Limb (tissue), 2 donors: ENCODE measurements at regions not wholly inside any gene's neighbourhood (a gene's known extent, or its start where the extent isn't known, plus 50 kb on each side); places are given as distances from the start of the nearest gene placed in this dataset.

Experiments used
- DNase-seq, 2 donors: peaks; one replicate each; pipeline ENCODE4 v3.0.0-alpha.2; 2016; ENCODE audit errors: extremely low spot score in 2 of 2

DNA sequence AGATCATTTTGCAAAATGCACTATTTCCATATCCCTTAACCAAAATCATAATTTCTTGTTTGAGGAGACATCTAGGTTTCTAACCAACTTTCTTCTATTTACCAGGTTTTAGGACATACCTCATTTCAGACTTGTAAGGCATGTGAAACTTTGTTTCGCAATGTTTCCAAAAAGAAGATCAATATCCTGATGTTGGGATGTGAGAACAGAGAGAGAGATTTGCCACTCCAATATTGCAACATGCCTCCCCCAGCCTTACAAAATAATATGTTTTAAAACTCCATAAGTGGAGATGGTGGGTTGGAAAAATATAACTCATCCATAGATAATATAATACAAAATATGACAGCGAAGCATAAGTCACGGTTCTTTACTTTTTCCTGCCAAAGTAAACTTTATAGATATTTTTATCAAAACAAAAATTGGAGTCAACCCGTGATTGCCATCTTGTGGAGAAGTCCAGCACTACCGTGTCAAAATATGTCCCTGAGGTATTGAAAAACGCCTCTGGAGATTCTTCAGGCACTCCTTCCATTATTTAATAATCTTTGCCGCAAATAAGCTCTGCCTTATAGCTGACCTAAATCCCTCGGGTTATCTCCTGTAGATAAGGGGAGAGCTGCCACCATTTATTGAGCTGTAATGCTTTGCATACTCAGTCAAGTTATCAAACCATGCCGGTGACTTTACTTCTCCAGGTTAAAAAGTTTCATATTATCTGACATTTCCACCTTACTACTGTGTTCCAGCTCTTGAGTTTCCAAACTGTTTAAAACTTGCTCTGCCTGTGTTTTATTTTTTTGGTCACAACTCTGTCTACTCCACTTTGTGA is 534.2 kb downstream of the HACE1 start:
- peak in 1 of 2 donors; percentile 25 for DNase-seq

DNA sequence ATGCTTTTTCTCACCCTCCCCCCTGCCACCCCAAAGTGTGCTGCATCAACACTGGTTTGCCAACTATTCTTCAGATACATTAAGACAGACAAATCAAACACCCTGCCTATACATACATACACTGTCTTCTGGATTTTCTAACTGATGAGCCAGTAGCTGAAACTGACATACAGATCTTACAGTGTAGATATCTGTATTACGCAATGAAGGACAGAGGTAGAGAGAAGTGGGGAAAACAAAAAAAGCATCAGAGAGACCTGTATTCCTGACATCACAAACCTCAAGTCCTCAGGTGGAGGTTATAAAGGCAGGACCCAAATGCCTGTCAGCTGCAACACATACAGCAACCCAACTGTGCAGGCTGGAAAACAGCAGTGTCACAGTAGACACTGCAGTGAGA is 535.4 kb downstream of the HACE1 start:
- DNase-seq: no peak

DNA sequence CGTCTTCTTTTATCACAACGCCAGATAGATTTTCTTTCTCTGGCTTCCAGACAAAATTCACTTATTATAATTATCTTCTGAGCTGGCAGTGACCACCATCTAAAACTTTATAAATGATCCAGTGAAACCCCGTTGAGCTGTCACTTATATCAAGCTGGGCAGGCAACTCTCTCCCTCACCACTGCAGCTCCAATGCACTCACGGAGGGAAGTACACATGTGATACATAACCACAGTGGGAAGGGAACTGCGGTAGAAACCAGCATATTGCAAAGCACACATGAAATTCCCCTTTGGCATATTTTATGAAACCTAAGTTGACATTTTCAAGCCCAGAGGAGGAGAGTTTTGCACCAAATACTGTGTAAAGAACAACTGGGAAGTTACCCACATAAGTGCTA is 536.9 kb downstream of the HACE1 start:
- DNase-seq: no peak

GRCh38 chr6:104321301-104321700 is 538.4 kb downstream of the HACE1 start:
- DNase-seq: no peak

GRCh38 chr6:104320896-104321295 is 538.8 kb downstream of the HACE1 start:
- no peak for DNase-seq

DNA sequence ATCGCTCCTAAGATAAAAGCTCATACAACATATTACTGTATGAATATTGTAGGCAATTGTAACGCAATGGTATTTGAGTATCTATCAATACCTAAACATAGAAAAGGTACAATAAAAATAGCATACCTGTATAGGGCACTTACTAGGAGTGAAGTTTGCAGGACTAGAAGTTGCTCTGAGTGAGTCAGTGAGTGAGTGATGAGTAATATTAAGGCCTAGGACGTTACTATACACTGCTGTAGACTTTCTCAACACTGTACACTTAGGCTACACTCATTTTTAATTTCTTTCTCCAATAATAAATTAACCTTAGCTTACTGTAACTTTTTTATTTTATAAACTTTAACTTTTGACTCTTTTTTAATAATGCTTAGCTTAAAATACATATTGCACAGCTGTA is 546.9 kb downstream of the HACE1 start:
- no peak for DNase-seq

DNA sequence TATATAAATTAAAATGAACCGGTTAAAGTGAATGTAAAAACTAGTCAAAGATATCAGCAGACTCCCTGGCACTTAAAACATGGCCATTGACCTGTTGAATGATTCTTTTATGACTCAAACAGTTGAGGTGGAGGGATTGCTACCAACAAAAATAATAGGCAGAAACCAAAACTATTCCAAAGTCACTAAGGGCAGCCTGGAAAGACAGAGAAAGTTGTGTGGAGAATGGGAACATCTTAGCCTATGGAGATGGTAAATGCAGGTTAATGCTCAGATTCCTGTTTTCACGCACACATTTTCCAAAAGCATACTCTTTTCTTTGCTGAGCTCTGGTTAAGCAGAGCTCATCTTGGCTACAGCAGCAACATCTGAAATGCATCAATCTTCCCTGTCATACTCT is 553.5 kb downstream of the HACE1 start:
- no peak for DNase-seq

DNA sequence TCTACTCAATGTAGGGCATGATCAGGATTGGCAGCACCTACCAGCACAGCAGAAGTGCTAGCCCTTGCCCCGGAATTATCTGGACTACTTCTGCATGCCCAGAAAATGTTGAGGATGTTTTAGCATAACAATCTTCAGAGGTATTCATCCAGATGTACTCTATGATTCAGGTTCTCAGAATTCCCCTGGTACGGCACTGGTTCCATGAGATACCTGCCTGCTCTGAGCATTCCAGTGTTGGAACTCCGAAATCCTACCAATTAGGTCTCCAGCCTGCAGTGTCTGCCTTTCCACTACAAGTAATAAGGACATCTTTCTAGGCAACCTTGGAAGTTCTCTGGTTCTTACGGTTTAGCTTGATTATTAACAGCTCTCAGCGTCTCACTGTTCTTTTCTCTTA is 554.5 kb downstream of the HACE1 start:
- DNase-seq: no peak

DNA sequence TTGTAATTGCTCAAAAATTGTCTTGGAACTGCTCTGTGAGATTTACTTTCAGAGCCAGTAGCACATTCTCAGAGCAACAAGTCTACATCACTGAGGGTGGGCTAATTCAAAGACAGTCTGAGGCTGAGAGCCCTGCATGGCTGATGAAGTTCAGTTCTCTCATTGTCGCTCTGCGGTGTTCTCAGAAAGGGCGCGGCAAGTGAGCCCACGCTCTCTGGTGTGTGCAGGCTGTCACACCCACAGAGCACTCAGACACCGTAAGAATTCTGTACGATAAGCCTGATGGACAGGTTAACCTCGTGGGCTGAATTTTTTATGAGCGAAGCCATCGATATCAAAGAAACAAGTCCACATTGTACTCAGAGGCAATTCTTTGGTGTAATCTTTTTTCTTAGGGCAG is 557.8 kb downstream of the HACE1 start:
- DNase-seq: no peak

DNA sequence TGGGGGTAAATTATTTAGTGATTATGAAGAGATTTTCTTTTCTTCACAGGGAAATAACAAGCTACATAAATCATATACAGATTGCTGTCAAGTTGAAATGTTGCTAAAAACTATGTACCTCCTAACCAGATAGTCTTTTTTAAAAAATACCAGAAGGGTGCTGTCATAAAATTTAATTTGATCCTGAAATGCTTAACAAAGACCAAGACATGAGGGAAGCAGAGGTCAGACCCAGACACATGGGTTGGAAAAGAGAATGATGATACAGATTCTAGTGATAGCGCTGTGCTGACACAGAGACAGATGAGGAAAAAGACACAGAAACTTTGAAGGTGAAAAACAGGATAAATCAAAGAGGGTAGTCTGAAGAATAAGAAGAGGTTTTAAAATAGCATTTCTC is 573.1 kb downstream of the HACE1 start:
- no peak for DNase-seq

- DNase-seq: no peak
Observed at GRCh38 chr6:104284872-104285271, 574.8 kb downstream of the HACE1 start.

GRCh38 chr6:104282581-104282980 is 577.1 kb downstream of the HACE1 start:
- DNase-seq: no peak

DNA sequence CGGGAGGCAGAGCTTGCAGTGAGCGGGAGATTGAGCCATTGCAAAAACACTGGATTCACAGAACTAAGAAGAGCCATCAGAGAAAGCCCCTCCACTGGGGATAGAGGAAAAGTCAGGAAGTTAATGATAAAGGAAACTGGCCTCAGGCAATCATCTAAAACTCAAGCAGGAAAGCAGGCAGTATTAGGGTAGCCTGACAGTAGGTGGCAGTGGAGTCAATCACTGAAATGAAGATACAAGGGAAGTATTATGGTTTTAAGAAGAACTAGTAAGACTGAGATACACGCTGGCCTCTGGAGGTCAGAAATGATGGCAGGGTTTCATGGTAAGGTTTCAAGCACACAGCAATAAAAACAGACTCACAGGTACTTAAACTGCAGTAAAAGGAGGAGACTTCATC is 578.3 kb downstream of the HACE1 start:
- no peak for DNase-seq

DNA sequence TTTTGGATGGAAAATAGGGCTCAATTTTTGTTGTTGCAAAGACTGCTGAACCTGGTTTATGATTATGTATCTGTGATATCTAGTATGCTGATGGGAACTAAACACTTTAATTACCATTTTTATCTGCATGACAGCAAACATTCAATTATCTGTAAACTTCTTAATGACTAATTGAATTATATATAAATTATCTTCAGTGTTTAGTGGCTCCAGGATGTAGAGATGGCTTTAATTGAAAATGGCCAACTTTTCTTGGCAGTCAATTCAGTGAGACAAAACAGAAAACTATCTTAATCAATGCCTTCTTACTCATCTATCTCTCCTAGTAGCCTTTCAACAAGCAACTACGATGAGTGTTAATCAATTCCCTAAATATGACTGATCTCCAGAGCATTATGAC is 591.3 kb downstream of the HACE1 start:
- no peak for DNase-seq

GRCh38 chr6:104266922-104267321 is 592.8 kb downstream of the HACE1 start:
- DNase-seq: no peak

GRCh38 chr6:104256646-104257045 is 603.1 kb downstream of the HACE1 start:
- no peak for DNase-seq

- no peak for DNase-seq
Observed at GRCh38 chr6:104253236-104253635, 606.5 kb downstream of the HACE1 start.

GRCh38 chr6:104252276-104252675 is 607.4 kb downstream of the HACE1 start:
- DNase-seq: no peak

- DNase-seq: no peak
Observed at GRCh38 chr6:104251651-104252050, 608.1 kb downstream of the HACE1 start.

DNA sequence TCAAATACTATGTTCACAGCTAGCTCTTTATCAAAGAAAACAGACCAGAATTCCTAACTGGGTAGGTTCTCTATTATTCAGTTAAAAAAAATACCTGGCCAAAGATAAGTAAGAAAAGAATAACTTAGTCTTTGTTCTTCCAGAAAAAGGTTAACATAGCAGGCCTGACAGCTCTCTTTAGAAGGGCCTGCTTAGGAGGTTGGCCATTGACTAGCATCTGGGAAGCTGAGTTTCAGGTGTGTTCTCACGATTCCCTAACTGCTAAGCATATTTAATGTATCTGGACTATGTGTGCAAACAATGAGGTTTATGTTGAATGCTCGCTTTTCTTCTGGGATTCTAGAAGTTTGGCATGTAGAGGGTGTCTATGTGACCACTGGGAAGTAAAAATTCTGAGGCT is 618.9 kb downstream of the HACE1 start:
- no peak for DNase-seq

GRCh38 chr6:104239971-104240370 is 619.7 kb downstream of the HACE1 start:
- DNase-seq: no peak

DNA sequence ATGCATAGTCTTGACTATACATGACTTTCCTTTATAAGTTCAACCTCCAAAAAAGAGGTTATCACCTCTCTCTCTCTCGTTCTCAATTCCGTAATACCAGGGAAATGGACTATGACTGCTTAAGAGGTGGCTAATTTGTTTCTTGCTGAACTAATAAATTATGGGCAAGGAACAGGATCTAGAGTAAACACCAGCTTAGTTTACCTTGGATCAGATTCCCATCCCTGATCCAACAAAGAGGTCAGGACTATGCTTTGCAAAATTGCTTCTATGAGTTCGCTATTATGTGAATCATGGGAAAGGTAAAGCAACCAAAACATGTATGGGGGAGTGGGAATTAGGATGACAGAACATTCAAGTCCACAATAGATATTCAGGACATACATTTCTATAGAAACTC is 630.7 kb downstream of the HACE1 start:
- DNase-seq: no peak

DNA sequence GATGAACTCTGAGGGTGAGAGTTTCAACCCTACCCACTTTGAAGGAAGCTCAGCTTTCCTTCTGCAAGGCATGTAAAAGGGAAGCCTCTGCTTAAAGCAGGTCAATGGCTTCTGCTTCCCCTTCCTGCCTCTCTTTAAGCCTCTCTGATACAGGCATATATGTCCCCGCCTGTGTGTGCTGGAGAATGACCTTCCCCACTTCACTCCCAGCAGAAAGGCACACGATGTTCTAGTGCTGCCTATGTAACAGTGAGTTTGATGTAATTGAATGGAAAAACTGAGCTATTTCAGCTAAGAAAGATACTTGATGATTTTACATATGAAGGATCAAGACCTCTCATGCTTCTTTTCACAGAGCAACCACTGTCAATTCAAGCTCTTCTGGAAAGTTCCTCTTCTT is 632.2 kb downstream of the HACE1 start:
- DNase-seq: no peak
